NCI-H1694 (cell line): ENCODE measurements at regions not wholly inside any gene's neighbourhood (a gene's known extent, or its start where the extent isn't known, plus 50 kb on each side); places are given as distances from the start of the nearest gene placed in this dataset.
"Not testable (repeated sequence)": the region's sequence is repeated elsewhere in the genome, so short reads cannot be mapped to it uniquely, and the experiment has no call there.

Experiments
- DNase-seq: peaks from one replicate; lab custom pipeline; 2025; lab: John Stamatoyannopoulos, UW

- DNase-seq = no peak
Measured at GRCh38 chr4:148955564-148956297, 513.5 kb upstream of the NR3C2 start.

- DNase-seq = no peak
Measured at GRCh38 chr4:148954011-148954749, 512.0 kb upstream of the NR3C2 start.

- no peak for DNase-seq
Measured at GRCh38 chr4:148951346-148951745, 509.1 kb upstream of the NR3C2 start.

GRCh38 chr4:148946271-148946670 lies 504.1 kb upstream of the NR3C2 start:
- DNase-seq = no peak

GRCh38 chr4:148944839-148945219 lies 502.6 kb upstream of the NR3C2 start:
- no peak for DNase-seq

- DNase-seq = no peak
Measured at GRCh38 chr4:148944136-148944838, 502.1 kb upstream of the NR3C2 start.

- DNase-seq = no peak
Measured at GRCh38 chr4:148934926-148935578, 492.8 kb upstream of the NR3C2 start.

GRCh38 chr4:148926276-148927260 lies 484.4 kb upstream of the NR3C2 start:
- no peak for DNase-seq

- DNase-seq = no peak
Measured at GRCh38 chr4:148923881-148924280, 481.7 kb upstream of the NR3C2 start.

GRCh38 chr4:148922497-148922896 lies 480.3 kb upstream of the NR3C2 start:
- DNase-seq = no peak

GRCh38 chr4:148914734-148915133 lies 472.5 kb upstream of the NR3C2 start:
- DNase-seq = no peak

GRCh38 chr4:148914301-148914700 lies 472.1 kb upstream of the NR3C2 start:
- no peak for DNase-seq

GRCh38 chr4:148903388-148903787 lies 461.2 kb upstream of the NR3C2 start:
- no peak for DNase-seq

GRCh38 chr4:148901075-148901705 lies 459.0 kb upstream of the NR3C2 start:
- DNase-seq = no peak

- not testable (repeated sequence) for DNase-seq
Measured at GRCh38 chr4:148898139-148898538, 455.9 kb upstream of the NR3C2 start.

GRCh38 chr4:148893095-148893494 lies 450.9 kb upstream of the NR3C2 start:
- DNase-seq = no peak

GRCh38 chr4:148883891-148884290 lies 441.7 kb upstream of the NR3C2 start:
- DNase-seq = no peak

- no peak for DNase-seq
Measured at GRCh38 chr4:148883435-148883834, 441.2 kb upstream of the NR3C2 start.

GRCh38 chr4:148881860-148882643 lies 439.8 kb upstream of the NR3C2 start:
- DNase-seq = no peak

- no peak for DNase-seq
Measured at GRCh38 chr4:148874331-148874730, 432.1 kb upstream of the NR3C2 start.
